ENCODE measurements at regions not wholly inside any gene's neighbourhood (a gene's known extent, or its start where the extent isn't known, plus 50 kb on each side); places are given as distances from the start of the nearest gene placed in this dataset.

GRCh38 chrX:146173742-146174141 is 356.1 kb downstream of the SLITRK2 start:
- no peak for TF ChIP-seq CTCF (IDR thresholded peaks at IDR 0.05 in 8 of 11, conservative IDR thresholded peaks at IDR 0.05 in 3 of 11)
- no peak for TF ChIP-seq POLR2A (IDR thresholded peaks at IDR 0.05)
- no peak for TF ChIP-seq POLR2AphosphoS5 (IDR thresholded peaks at IDR 0.05)
